Right renal pelvis (tissue), 4 donors: ENCODE measurements at regions not wholly inside any gene's neighbourhood (a gene's known extent, or its start where the extent isn't known, plus 50 kb on each side); places are given as distances from the start of the nearest gene placed in this dataset.

Experiments used
- DNase-seq, 4 donors: peaks; one replicate each; pipeline ENCODE4 v3.0.0-alpha.2; 2013; ENCODE audit warnings: low read depth in 4 of 4, low spot score in 3 of 4, missing footprints in 1 of 4

DNA sequence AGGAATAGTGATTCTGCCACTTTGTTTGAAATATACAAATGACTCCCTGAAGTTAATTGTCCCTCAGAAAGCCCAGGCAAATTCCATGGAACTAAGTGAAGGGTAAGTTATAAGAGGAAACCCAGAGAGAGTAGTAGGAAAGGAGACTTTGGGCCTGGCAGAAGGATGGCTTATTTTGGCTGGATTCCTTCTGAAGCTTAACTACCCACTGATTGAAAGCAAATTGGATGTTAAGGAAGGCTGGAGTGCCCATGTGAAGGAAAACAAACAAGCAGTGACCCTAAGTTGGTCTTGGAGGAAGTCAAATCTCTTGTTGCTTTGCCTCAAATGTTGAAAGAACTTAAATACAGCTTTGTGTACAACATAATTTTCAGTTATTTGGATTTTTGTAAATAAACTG, 1106.4 kb upstream of the ZEB2 start:
- DNase-seq = no peak

GRCh38 chr2:145625111-145625510, 1105.2 kb upstream of the ZEB2 start:
- DNase-seq = no peak

DNA sequence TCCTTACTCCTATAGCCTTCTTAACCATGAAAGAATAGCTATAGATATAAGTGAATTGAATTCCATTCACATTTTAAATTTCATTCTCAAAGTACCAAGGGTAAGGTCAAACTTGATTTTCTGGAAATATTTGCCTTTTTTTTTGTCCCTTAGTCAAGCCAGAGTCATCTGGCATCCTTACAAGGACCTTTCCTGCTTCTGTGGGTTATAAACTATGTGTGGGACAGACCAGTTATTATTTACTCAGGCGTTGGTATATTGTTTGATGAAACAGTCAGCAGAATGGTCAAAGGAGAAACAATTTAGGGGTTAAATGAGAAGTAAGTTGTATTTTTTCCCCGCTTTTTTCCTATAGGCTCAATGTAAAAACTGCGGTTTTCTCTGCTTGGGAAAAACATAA, 1103.2 kb upstream of the ZEB2 start:
- no peak for DNase-seq

- no peak for DNase-seq
These were observed 1102.4 kb upstream of the ZEB2 start for GRCh38 chr2:145622285-145622684.

- no peak for DNase-seq
These were observed 1098.0 kb upstream of the ZEB2 start for GRCh38 chr2:145617906-145618305.

GRCh38 chr2:145617420-145617819, 1097.5 kb upstream of the ZEB2 start:
- no peak for DNase-seq

DNA sequence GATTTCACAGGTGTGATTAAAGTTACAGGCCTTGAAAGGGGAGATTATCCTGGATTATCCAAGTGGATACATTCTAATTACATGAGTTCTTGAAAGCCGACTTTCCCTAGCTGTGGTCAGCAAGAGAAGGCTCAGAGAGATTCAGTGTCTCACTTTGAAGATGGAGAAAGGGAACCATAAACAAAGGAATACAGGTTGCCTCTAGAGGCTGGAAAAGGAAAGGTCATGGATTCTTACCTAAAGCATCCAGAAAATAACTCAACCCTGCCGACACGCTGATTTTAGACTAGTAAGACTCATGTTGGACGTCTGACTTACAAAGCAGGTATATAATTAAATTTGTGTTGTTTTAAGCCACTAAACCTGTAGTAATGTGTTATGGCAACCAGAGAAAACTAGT, 1095.7 kb upstream of the ZEB2 start:
- no peak for DNase-seq

DNA sequence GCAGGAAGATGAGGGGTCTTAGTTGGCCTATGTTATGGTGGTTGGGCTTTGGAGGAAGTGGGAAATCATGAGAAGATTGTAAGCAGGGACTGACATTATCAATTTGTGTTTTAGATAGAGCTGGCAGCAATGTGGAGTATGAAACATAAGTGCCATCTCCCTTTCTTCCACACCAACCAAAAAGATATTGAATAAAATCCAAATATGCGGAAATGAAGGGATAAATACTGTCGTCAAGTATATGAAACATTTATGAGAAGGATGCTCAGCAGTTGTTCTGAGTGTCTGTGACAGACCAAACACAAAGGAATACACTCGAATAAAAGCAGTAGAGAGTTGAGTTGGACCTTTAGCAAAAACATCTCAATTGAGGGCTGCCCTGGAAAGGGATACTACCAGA, 1090.0 kb upstream of the ZEB2 start:
- no peak for DNase-seq

GRCh38 chr2:145601361-145601925, 1081.5 kb upstream of the ZEB2 start:
- DNase-seq = no peak

DNA sequence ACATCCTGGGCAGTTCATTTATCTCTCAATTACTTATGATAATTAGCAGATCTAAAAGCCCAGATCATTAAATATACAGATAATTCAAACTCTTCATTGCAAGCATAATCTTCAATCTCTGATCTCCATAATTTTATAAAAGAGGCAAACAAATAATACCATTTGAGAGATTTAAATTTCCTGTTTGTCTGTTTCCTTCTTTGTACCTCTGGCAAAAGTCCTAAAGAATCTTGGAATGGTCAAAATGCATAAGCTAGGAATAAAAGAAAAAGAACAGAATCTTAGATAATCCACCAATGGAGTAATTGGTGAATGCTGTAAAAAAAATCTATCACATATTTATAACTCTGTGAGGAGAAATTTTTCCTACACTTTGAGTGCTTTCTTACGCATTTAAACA, 1080.9 kb upstream of the ZEB2 start:
- DNase-seq = no peak

- DNase-seq = no peak
These were observed 1079.8 kb upstream of the ZEB2 start for GRCh38 chr2:145599756-145600155.

- DNase-seq = no peak
These were observed 1078.5 kb upstream of the ZEB2 start for GRCh38 chr2:145598434-145598833.

GRCh38 chr2:145597809-145598208, 1077.9 kb upstream of the ZEB2 start:
- DNase-seq = no peak

DNA sequence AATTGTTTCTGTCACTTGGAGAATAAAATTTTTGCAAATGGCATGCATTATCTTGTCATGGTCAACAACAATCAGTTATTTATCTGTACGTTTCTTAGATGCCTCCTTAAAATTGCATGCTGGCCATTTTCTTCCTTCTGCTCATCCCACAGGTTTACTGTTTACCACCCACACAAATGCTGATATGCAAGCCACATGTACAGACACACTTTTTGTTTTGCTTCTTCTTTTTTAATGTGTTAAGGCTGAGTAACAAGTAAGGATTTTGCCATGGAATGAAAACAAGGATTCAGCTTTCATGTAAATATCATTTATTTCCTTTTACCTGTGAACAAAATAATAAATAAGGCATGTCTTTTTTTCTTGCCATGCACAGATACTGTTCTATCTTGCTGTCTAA, 1077.1 kb upstream of the ZEB2 start:
- no peak for DNase-seq

GRCh38 chr2:145596416-145596815, 1076.5 kb upstream of the ZEB2 start:
- DNase-seq = no peak

DNA sequence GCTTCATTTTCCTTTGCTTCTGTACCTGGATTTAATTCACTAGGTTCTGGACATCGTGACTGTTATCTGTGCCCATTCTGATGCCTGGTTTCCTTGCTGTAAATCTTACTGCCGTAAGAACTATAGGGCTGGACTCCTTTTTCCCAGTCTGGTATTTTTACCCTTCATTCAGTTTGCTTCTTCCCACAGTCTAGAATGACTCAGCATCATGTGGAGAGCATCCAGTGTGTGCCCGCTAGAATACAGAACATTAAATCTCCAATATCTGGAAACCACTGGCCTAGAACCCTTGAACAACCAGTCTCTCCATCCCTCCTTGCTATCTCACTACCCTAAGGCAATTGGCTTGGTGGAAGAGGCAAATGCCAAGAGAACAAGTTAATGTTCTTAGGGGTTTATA, 1075.4 kb upstream of the ZEB2 start:
- DNase-seq = no peak

- no peak for DNase-seq
These were observed 1074.2 kb upstream of the ZEB2 start for GRCh38 chr2:145593991-145594614.

GRCh38 chr2:145593280-145593679, 1073.4 kb upstream of the ZEB2 start:
- no peak for DNase-seq

DNA sequence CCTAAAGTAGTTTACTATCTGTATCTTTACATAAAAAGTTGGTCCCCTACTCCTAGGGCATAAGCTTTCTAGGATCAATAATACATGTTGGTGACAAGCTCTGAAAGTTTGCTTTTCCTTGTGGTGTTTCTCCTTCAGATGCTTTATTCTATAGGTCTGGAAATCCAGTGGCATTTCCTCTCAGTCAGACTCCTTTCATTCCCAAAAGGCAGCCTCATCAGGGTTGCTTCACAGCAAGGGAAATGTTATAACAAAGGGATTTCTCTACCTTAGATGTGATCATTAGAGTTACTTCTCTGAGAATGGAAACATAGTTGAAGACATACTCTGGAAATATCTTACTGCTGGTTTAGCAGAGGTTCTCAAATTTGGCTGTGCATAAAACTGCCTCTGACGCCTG, 1072.4 kb upstream of the ZEB2 start:
- DNase-seq = no peak

- DNase-seq = no peak
These were observed 1071.3 kb upstream of the ZEB2 start for GRCh38 chr2:145591109-145591809.

- DNase-seq = no peak
These were observed 1068.0 kb upstream of the ZEB2 start for GRCh38 chr2:145587922-145588321.

GRCh38 chr2:145584353-145584752, 1064.4 kb upstream of the ZEB2 start:
- DNase-seq = no peak
